K562 (cell line): ENCODE measurements at regions not wholly inside any gene's neighbourhood (a gene's known extent, or its start where the extent isn't known, plus 50 kb on each side); places are given as distances from the start of the nearest gene placed in this dataset.

Experiments
- ATAC-seq: fragments of 200-7000 bp; cut with Tn5 transposase; 3 replicates; pipeline ENCODE4 v1.9.1; 2020; ENCODE audit warnings: moderate library complexity
- BruUV-seq: library from RNA; stranded (reverse); fragments of 400-500 nt; replicated peaks from 2 replicates; lab custom pipeline; 2021; lab: Mats Ljungman, UMichigan
- CTCF ChIA-PET: fragments of 300-600 bp; formaldehyde crosslinking; extraction: SDS; loops from one replicate; lab custom pipeline; 2021; ENCODE audit warnings: low intra/inter-chr PET ratio; lab: Yijun Ruan, JAX
- POLR2A ChIA-PET: fragments of 300-600, 350-650 bp; sonication (Branson Sonifier 250); formaldehyde crosslinking; extraction: SDS; loops from one replicate; lab custom pipeline; 2021; ENCODE audit warnings: antibody characterized with exemption, inconsistent platforms; lab: Yijun Ruan, JAX
- DNase-seq, 4 experiments: peaks; one replicate each; pipeline versions ENCODE4 v3.0.0 to v3.0.0-alpha.2; 2011 to 2018; ENCODE audit warnings: low spot score in 3 of 4, mixed read lengths in 3 of 4; ENCODE audit errors: extremely low read depth in 1 of 4
- FAIRE-seq: peaks from 2 replicates; lab custom pipeline; 2011; peaks lifted over from hg19 to GRCh38; lab: Jason Lieb, UNC
- H2AFZ ChIP-seq: 2 replicates; pipeline ENCODE4 v1.6.0; 2011; ENCODE audit warnings: low read depth, low read length, control low read depth, inconsistent platforms
- H3K27ac ChIP-seq: fragments of 200-600 bp; 3 replicates; pipeline ENCODE4 v1.8.0; 2011; ENCODE audit warnings: low read depth, mild to moderate bottlenecking, control low read depth, inconsistent platforms, low read length, moderate library complexity, mixed read lengths; ENCODE audit errors: extremely low read depth
- H3K27me3 ChIP-seq, 2 experiments: fragments of 300-600 bp in 1 of 2; 2 replicates in 1 of 2; 3 replicates in 1 of 2; pipeline versions ENCODE4 v1.6.0 to v1.8.0; 2011; ENCODE audit warnings: inconsistent platforms in 2 of 2, low read length in 2 of 2, mild to moderate bottlenecking in 1 of 2, mixed read lengths in 1 of 2, moderate library complexity in 1 of 2; ENCODE audit not compliant: control insufficient read depth in 2 of 2, insufficient read depth in 2 of 2
- H3K36me3 ChIP-seq: fragments of 300-600 bp; 3 replicates; pipeline ENCODE4 v1.8.0; 2011; ENCODE audit warnings: mild to moderate bottlenecking, low read length, inconsistent platforms; ENCODE audit not compliant: control insufficient read depth, insufficient read depth
- H3K4me1 ChIP-seq, 2 experiments: fragments of 200-600 bp in 1 of 2; replicated peaks in 1 of 2; 2 replicates in 1 of 2; 3 replicates in 1 of 2; pipeline versions ENCODE4 v1.5.1 to v1.8.0; 2011; ENCODE audit warnings: inconsistent platforms in 2 of 2, low read length in 2 of 2, mild to moderate bottlenecking in 1 of 2, mixed read lengths in 1 of 2, moderate library complexity in 1 of 2; ENCODE audit not compliant: control insufficient read depth in 2 of 2, insufficient read depth in 2 of 2
- H3K4me2 ChIP-seq: 2 replicates; pipeline ENCODE4 v1.6.1; 2011; ENCODE audit warnings: low read length, control low read depth, inconsistent platforms, mixed read lengths; ENCODE audit not compliant: insufficient read depth
- H3K4me3 ChIP-seq: fragments of 200-600 bp; sonication (generic), shearing (Covaris generic); 2 replicates; pipeline ENCODE4 v1.5.1; 2016; ENCODE audit warnings: control low read depth, inconsistent platforms
- H3K79me2 ChIP-seq: fragments of 200-600 bp; 3 replicates; pipeline ENCODE4 v1.8.0; 2011; ENCODE audit warnings: low read length, inconsistent platforms; ENCODE audit not compliant: control insufficient read depth, insufficient read depth
- H3K9ac ChIP-seq, 2 experiments: 2 replicates each; pipeline versions ENCODE4 v1.6.0 to v1.6.1; 2011; ENCODE audit warnings: low read depth in 2 of 2, low read length in 2 of 2, control low read depth in 1 of 2, inconsistent platforms in 1 of 2, mild to moderate bottlenecking in 1 of 2, mixed read lengths in 1 of 2; ENCODE audit not compliant: insufficient read depth in 1 of 2
- H3K9me1 ChIP-seq: one replicate; pipeline ENCODE4 v1.6.0; 2011; ENCODE audit warnings: inconsistent platforms, mild to moderate bottlenecking, low read length, moderate library complexity; ENCODE audit not compliant: control insufficient read depth, insufficient read depth
- H3K9me3 ChIP-seq: replicated peaks from 2 replicates; pipeline ENCODE4 v1.5.1; 2011; ENCODE audit warnings: low read depth, low read length, inconsistent platforms; ENCODE audit not compliant: control insufficient read depth, insufficient read depth
- H4K20me1 ChIP-seq: replicated peaks from 2 replicates; pipeline ENCODE4 v1.6.1; 2011; ENCODE audit warnings: low read length, inconsistent platforms, mixed read lengths; ENCODE audit not compliant: control insufficient read depth, insufficient read depth
- ILK ChIP-seq: fragments of 450-650 bp; IDR thresholded peaks from 2 replicates; pipeline ENCODE4 v1.6.1; 2016; ENCODE audit warnings: missing genetic modification characterization, low read depth, mild to moderate bottlenecking, missing compliant biosample characterization, moderate library complexity, borderline replicate concordance
- MTA1 ChIP-seq: fragments of 450-650 bp; IDR thresholded peaks from 2 replicates; pipeline ENCODE4 v1.6.1; 2017; ENCODE audit warnings: borderline replicate concordance
- PBX2 ChIP-seq, 2 experiments: IDR thresholded peaks in 1 of 2; conservative IDR thresholded peaks in 1 of 2; 2 replicates each; pipeline ENCODE4 v1.6.1; 2016; ENCODE audit warnings: low read depth in 2 of 2, mild to moderate bottlenecking in 1 of 2, missing compliant biosample characterization in 1 of 2, missing genetic modification characterization in 1 of 2, moderate library complexity in 1 of 2
- SMARCC2 ChIP-seq: fragments of 450-650 bp; IDR thresholded peaks from 2 replicates; pipeline ENCODE4 v1.6.1; 2017; ENCODE audit warnings: antibody characterized with exemption, moderate library complexity, mild to moderate bottlenecking, low read depth
- ZBTB12 ChIP-seq: fragments of 250-450 bp; sonication (Bioruptor Pico); IDR thresholded peaks from 2 replicates; pipeline ENCODE4 v1.4.0; 2020
- ZNF511 ChIP-seq: sonication (generic); formaldehyde crosslinking; IDR thresholded peaks from 2 replicates; pipeline ENCODE4 v1.8.0; 2022; ENCODE audit warnings: mild to moderate bottlenecking, missing genetic modification reagents
- ZNF592 ChIP-seq: fragments of 450-650 bp; IDR thresholded peaks from 2 replicates; pipeline ENCODE4 v1.6.1; 2017; ENCODE audit warnings: antibody characterized with exemption, mild to moderate bottlenecking
- WGBS: fragments of 100-300 bp; shearing (Covaris generic); methylation state at CpG from one replicate; pipeline ENCODE4 v1.1.6; 2016; ENCODE audit warnings: low coverage, mixed read lengths; ENCODE audit not compliant: insufficient coverage; ENCODE audit errors: missing lambda C conversion rate; 5-methylcytosine and 5-hydroxymethylcytosine counted together
- in situ Hi-C: fragments of 300-500 bp; cut with MboI; formaldehyde crosslinking; loops from 4 replicates; pipeline ENCODE4 v1.15.0; 2018; ENCODE audit warnings: inconsistent platforms, mixed read lengths
- intact Hi-C: fragments of 100-400 bp; cut with micrococcal nuclease; formaldehyde crosslinking; loops from 2 replicates; pipeline ENCODE4 v1.14.2; 2022

- TF ChIP-seq PBX2 (CRISPR knock-in tag; IDR thresholded peaks at IDR 0.05; ENCODE audit: low read depth) (no peak), PBX2 (tag; conservative IDR thresholded peaks at IDR 0.05; ENCODE audit: low read depth) (no peak)
Observed at GRCh38 chr1:30375156-30375555, 348.2 kb downstream of the MATN1 start (continued).

GRCh38 chr1:30374400-30375070 is 348.9 kb downstream of the MATN1 start:
- H3K9me1 ChIP-seq: no peaks in the 10 kb centered on the region
- no peak overlapping the region for H3K4me3 ChIP-seq
- under 1% methylated on average over 19 of the region's 20 CpGs for WGBS
- no peak overlapping the region for H3K27ac ChIP-seq
- FAIRE-seq: no peak
- H3K4me1 ChIP-seq: no peaks in the 10 kb centered on the region
- no peaks in the 10 kb centered on the region for H3K9me3 ChIP-seq
- no peak overlapping the region for H2AFZ ChIP-seq
- H4K20me1 ChIP-seq: peaks cover 9% of the 10 kb centered on the region; the same call in 1 of the 2 replicates
- no peaks in the 10 kb centered on the region for H3K79me2 ChIP-seq
- H3K27me3 ChIP-seq: peaks cover 3 to 70% of the 10 kb centered on the region in 2 experiments; a peak in 2 of 5 replicates
- H3K4me2 ChIP-seq: no peak overlapping the region
- BruUV-seq: no TSS peak
- no peaks in the 10 kb centered on the region for H3K36me3 ChIP-seq
- no peak overlapping the region for H3K9ac ChIP-seq
- DNase-seq: no peak
- ChIA-PET POLR2A (interaction anchor here (0.6 to 1.8 kb wide), 3 partner anchors 9 to 11 kb away, joined by 4 to 5 read pairs (median 4); no protein-coding TSS in a partner anchor), CTCF (no interaction called here)
- intact Hi-C loops: no loop called here
- in situ Hi-C loops: no loop called here
- no peak for ATAC-seq
- TF ChIP-seq ZNF592 (no peak), ZNF511 (CRISPR knock-in tag) (no peak), MTA1 (no peak), ILK (tag) (no peak), SMARCC2 (no peak), ZBTB12 (CRISPR knock-in tag) (no peak)
